ENCODE measurements at regions not wholly inside any gene's neighbourhood (a gene's known extent, or its start where the extent isn't known, plus 50 kb on each side); places are given as distances from the start of the nearest gene placed in this dataset.

GRCh38 chr13:44221657-44222056 is 152.0 kb upstream of the SERP2 start:
- TF ChIP-seq CREB1 (IDR thresholded peaks at IDR 0.05; ENCODE audit: low read depth) (no peak), TAF1 (IDR thresholded peaks at IDR 0.05; ENCODE audit: low read depth) (no peak), REST (IDR thresholded peaks at IDR 0.05; ENCODE audit: low read depth) (no peak), NFIC (IDR thresholded peaks at IDR 0.05) (no peak), TCF12 (IDR thresholded peaks at IDR 0.05; ENCODE audit: low read depth) (no peak), YY1 (IDR thresholded peaks at IDR 0.05; ENCODE audit: low read depth) (no peak), TEAD4 (IDR thresholded peaks at IDR 0.05) (no peak), CEBPB (IDR thresholded peaks at IDR 0.05) (no peak), RAD21 (IDR thresholded peaks at IDR 0.05; ENCODE audit: low read depth) (no peak), EGR1 (IDR thresholded peaks at IDR 0.05) (no peak), EP300 (IDR thresholded peaks at IDR 0.05; ENCODE audit: borderline replicate concordance) (no peak), ZBTB7A (IDR thresholded peaks at IDR 0.05; ENCODE audit: low read depth) (no peak), FOXM1 (IDR thresholded peaks at IDR 0.05; ENCODE audit: borderline replicate concordance, low read depth) (no peak)
- TF ChIP-seq, protein P1, sequence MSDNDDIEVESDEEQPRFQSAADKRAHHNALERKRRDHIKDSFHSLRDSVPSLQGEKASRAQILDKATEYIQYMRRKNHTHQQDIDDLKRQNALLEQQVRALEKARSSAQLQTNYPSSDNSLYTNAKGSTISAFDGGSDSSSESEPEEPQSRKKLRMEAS (IDR thresholded peaks at IDR 0.05) = no peak
- TF ChIP-seq, protein P2, sequence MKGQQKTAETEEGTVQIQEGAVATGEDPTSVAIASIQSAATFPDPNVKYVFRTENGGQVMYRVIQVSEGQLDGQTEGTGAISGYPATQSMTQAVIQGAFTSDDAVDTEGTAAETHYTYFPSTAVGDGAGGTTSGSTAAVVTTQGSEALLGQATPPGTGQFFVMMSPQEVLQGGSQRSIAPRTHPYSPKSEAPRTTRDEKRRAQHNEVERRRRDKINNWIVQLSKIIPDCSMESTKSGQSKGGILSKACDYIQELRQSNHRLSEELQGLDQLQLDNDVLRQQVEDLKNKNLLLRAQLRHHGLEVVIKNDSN (IDR thresholded peaks at IDR 0.05) = no peak

- no peak for TF ChIP-seq CREB1 (IDR thresholded peaks at IDR 0.05; ENCODE audit: low read depth)
- TF ChIP-seq TEAD4 (IDR thresholded peaks at IDR 0.05) = no peak
- TF ChIP-seq RAD21 (IDR thresholded peaks at IDR 0.05; ENCODE audit: low read depth) = no peak
Measured at GRCh38 chr13:44223770-44224444, 149.7 kb upstream of the SERP2 start.

- no peak for TF ChIP-seq NFIC (IDR thresholded peaks at IDR 0.05)
- TF ChIP-seq FOXM1 (IDR thresholded peaks at IDR 0.05; ENCODE audit: borderline replicate concordance, low read depth) = no peak
- no peak for TF ChIP-seq ZBTB7A (IDR thresholded peaks at IDR 0.05; ENCODE audit: low read depth)
- TF ChIP-seq EGR1 (IDR thresholded peaks at IDR 0.05) = no peak
- TF ChIP-seq, protein P2 (IDR thresholded peaks at IDR 0.05) = no peak
- no peak for TF ChIP-seq CREB1 (IDR thresholded peaks at IDR 0.05; ENCODE audit: low read depth)
- no peak for TF ChIP-seq CEBPB (IDR thresholded peaks at IDR 0.05)
- no peak for TF ChIP-seq EP300 (IDR thresholded peaks at IDR 0.05; ENCODE audit: borderline replicate concordance)
- TF ChIP-seq RAD21 (IDR thresholded peaks at IDR 0.05; ENCODE audit: low read depth) = no peak
- no peak for TF ChIP-seq TCF12 (IDR thresholded peaks at IDR 0.05; ENCODE audit: low read depth)
- no peak for TF ChIP-seq YY1 (IDR thresholded peaks at IDR 0.05; ENCODE audit: low read depth)
- no peak for TF ChIP-seq TEAD4 (IDR thresholded peaks at IDR 0.05)
- no peak for TF ChIP-seq TAF1 (IDR thresholded peaks at IDR 0.05; ENCODE audit: low read depth)
- no peak for TF ChIP-seq REST (IDR thresholded peaks at IDR 0.05; ENCODE audit: low read depth)
- TF ChIP-seq, protein P1 (IDR thresholded peaks at IDR 0.05) = no peak
Measured at GRCh38 chr13:44224450-44225149, 149.0 kb upstream of the SERP2 start.

DNA sequence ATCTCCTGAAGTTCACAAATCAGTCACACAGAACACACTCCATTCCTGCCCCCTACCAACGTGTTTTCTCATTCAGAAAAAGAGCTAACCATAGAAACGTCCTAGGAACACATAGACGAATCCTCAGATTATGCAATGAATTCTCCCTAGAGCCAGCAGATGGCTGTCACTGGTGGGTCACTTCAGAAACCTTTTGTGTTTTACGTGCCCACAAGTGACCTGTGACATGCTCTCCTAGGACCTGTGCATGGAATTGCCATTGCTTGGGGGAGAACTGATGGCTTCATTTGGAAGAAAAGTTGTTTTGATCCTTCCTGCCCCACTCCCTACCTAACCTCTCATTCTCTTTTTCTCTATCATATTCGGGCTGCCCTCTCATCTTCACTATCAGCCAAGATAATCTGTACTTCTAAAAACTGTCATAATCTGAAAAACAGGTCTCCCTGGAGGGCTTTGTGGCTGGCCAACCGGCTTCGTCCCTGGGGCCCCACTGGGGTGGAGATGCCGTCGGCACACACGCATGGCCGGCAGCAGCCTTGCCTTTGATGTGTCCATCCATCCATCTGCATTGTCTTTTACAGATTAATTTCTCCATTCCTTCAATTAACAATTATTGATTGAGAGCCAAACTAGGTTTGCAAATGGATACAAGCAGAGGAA is 144.1 kb upstream of the SERP2 start:
- TF ChIP-seq TCF12 (IDR thresholded peaks at IDR 0.05; ENCODE audit: low read depth) = no peak
- TF ChIP-seq EP300 (IDR thresholded peaks at IDR 0.05; ENCODE audit: borderline replicate concordance) = no peak
- no peak for TF ChIP-seq NFIC (IDR thresholded peaks at IDR 0.05)
- TF ChIP-seq, protein P1 (IDR thresholded peaks at IDR 0.05) = no peak
- no peak for TF ChIP-seq TAF1 (IDR thresholded peaks at IDR 0.05; ENCODE audit: low read depth)
- no peak for TF ChIP-seq EGR1 (IDR thresholded peaks at IDR 0.05)

DNA sequence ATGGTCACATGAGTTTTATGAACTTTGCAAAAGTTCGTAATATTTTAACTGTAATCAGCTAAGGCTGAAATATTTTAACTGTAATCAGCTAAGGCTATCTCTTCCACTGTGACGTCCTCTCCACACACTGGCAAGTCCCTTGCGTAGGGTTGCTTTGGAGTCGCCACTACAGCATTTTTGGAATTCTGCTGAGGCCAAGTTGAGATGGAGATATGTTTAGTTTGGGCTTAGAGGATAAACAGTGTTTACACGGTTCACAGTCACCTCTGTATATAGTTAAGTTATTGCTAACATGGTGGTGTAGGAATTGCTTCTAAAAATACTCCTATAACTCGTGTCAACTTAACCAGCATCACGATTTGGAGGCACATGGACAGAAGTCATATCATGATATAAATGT is 143.6 kb upstream of the SERP2 start:
- TF ChIP-seq YY1 (IDR thresholded peaks at IDR 0.05; ENCODE audit: low read depth) (no peak), EP300 (IDR thresholded peaks at IDR 0.05; ENCODE audit: borderline replicate concordance) (no peak), CREB1 (IDR thresholded peaks at IDR 0.05; ENCODE audit: low read depth) (no peak), EGR1 (IDR thresholded peaks at IDR 0.05) (no peak), REST (IDR thresholded peaks at IDR 0.05; ENCODE audit: low read depth) (no peak), RAD21 (IDR thresholded peaks at IDR 0.05; ENCODE audit: low read depth) (no peak), ZBTB7A (IDR thresholded peaks at IDR 0.05; ENCODE audit: low read depth) (no peak), TCF12 (IDR thresholded peaks at IDR 0.05; ENCODE audit: low read depth) (no peak), TEAD4 (IDR thresholded peaks at IDR 0.05) (no peak), TAF1 (IDR thresholded peaks at IDR 0.05; ENCODE audit: low read depth) (no peak), CEBPB (IDR thresholded peaks at IDR 0.05) (no peak), NFIC (IDR thresholded peaks at IDR 0.05) (no peak), FOXM1 (IDR thresholded peaks at IDR 0.05; ENCODE audit: borderline replicate concordance, low read depth) (no peak)
- TF ChIP-seq, protein P1 (IDR thresholded peaks at IDR 0.05) = no peak
- TF ChIP-seq, protein P2 (IDR thresholded peaks at IDR 0.05) = no peak
